ENCODE measurements at regions not wholly inside any gene's neighbourhood (a gene's known extent, or its start where the extent isn't known, plus 50 kb on each side); places are given as distances from the start of the nearest gene placed in this dataset.
"Not testable (repeated sequence)": the region's sequence is repeated elsewhere in the genome, so short reads cannot be mapped to it uniquely, and the experiment has no call there.

DNA sequence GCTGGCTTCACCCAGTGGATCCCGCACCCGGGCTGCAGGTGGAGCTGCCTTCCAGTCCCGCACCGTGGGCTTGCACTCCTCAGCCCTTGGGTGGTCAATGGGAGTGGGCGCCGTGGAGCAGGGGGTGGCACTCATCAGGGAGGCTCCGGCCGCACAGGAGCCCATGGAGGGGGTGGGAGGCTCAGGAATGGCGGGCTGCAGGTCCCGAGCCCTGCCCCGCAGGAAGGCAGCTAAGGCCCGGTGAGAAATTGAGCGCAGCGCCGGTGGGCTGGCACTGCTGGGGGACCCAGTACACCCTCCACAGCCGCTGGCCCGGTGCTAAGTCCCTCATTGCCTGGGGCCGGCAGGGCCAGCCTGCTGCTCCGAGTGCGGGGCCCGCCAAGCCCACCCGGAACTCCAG lies 209.9 kb downstream of the UTRN start:
- not testable (repeated sequence) for DNase-seq; H3K4me1 Mint-ChIP-seq; H3K27me3 Mint-ChIP-seq; ATAC-seq (replicated peaks); H3K9me3 Mint-ChIP-seq; H3K27ac Mint-ChIP-seq; H3K4me3 Mint-ChIP-seq
- H3K36me3 Mint-ChIP-seq: peaks cover 21 to 35% of the 10 kb centered on the region in 2 donors

GRCh38 chr6:144497650-144498049 lies 212.5 kb downstream of the UTRN start:
- ATAC-seq (replicated peaks): no peak
- Mint-ChIP-seq H3K36me3 (peaks cover 17 to 31% of the 10 kb centered on the region in 2 donors), H3K27me3 (no peaks in the 10 kb centered on the region), H3K4me3 (no peak overlapping the region), H3K9me3 (no peaks in the 10 kb centered on the region), H3K4me1 (peaks cover 5 to 13% of the 10 kb centered on the region in 2 donors), H3K27ac (no peak overlapping the region)
- no peak for DNase-seq

DNA sequence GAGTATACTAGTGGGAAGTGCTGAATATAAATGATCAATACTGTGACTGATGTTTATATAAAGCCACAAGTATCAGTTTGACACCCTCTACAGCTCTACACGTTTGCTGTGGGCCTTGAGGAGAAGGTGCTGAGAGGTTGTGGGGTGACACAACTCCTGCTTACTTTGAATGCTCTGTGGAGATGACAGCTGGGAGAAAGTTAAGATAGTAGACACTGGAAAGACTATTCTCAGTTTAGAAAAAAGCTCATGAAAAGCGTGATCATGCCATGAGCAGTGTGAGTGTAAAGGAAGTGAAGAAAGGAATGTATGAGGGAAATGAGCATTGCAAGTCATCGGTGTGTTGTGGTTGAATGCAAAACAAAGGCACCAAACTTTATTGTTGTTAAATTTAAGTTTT lies 215.8 kb downstream of the UTRN start:
- ATAC-seq (replicated peaks) (no peak), DNase-seq (no peak)
- peak overlapping the region; percentile 81 for H3K27ac Mint-ChIP-seq
- peaks cover 49 to 60% of the 10 kb centered on the region in 2 donors for H3K36me3 Mint-ChIP-seq
- H3K4me3 Mint-ChIP-seq: no peak overlapping the region
- no peaks in the 10 kb centered on the region for H3K27me3 Mint-ChIP-seq
- peaks cover 9 to 13% of the 10 kb centered on the region in 2 donors for H3K9me3 Mint-ChIP-seq
- H3K4me1 Mint-ChIP-seq: peaks cover 5 to 13% of the 10 kb centered on the region in 2 donors

- Mint-ChIP-seq H3K9me3 (peaks cover 13 to 15% of the 10 kb centered on the region in 2 donors), H3K4me1 (peaks cover 2 to 18% of the 10 kb centered on the region in 2 donors), H3K36me3 (peaks cover 62 to 67% of the 10 kb centered on the region in 2 donors)
- not testable (repeated sequence) for H3K27ac Mint-ChIP-seq; ATAC-seq (replicated peaks); H3K27me3 Mint-ChIP-seq; H3K4me3 Mint-ChIP-seq; DNase-seq
These were observed 220.1 kb downstream of the UTRN start for GRCh38 chr6:144505214-144505613.

GRCh38 chr6:144506051-144506450 lies 220.9 kb downstream of the UTRN start:
- Mint-ChIP-seq H3K9me3 (peaks cover 13 to 15% of the 10 kb centered on the region in 2 donors), H3K36me3 (peaks cover 62 to 64% of the 10 kb centered on the region in 2 donors), H3K4me1 (peaks cover 0 to 14% of the 10 kb centered on the region in 2 donors)
- ATAC-seq (replicated peaks); H3K4me3 Mint-ChIP-seq; DNase-seq; H3K27ac Mint-ChIP-seq; H3K27me3 Mint-ChIP-seq: not testable (repeated sequence)

- not testable (repeated sequence) for ATAC-seq (replicated peaks); DNase-seq; H3K27ac Mint-ChIP-seq; H3K4me3 Mint-ChIP-seq; H3K27me3 Mint-ChIP-seq
- Mint-ChIP-seq H3K4me1 (peaks cover 0 to 13% of the 10 kb centered on the region in 2 donors), H3K9me3 (peaks cover 13 to 15% of the 10 kb centered on the region in 2 donors), H3K36me3 (peaks cover 57 to 58% of the 10 kb centered on the region in 2 donors)
These were observed 222.7 kb downstream of the UTRN start for GRCh38 chr6:144507772-144508312.

GRCh38 chr6:144510859-144511258 lies 225.7 kb downstream of the UTRN start:
- peaks cover 26 to 29% of the 10 kb centered on the region in 2 donors for H3K36me3 Mint-ChIP-seq
- no peaks in the 10 kb centered on the region for H3K27me3 Mint-ChIP-seq
- no peak overlapping the region for H3K4me3 Mint-ChIP-seq
- peaks cover 0 to 6% of the 10 kb centered on the region in 2 donors for H3K9me3 Mint-ChIP-seq
- H3K27ac Mint-ChIP-seq: no peak overlapping the region
- no peak for ATAC-seq (replicated peaks)
- DNase-seq: no peak
- peaks cover 0 to 13% of the 10 kb centered on the region in 2 donors for H3K4me1 Mint-ChIP-seq

DNA sequence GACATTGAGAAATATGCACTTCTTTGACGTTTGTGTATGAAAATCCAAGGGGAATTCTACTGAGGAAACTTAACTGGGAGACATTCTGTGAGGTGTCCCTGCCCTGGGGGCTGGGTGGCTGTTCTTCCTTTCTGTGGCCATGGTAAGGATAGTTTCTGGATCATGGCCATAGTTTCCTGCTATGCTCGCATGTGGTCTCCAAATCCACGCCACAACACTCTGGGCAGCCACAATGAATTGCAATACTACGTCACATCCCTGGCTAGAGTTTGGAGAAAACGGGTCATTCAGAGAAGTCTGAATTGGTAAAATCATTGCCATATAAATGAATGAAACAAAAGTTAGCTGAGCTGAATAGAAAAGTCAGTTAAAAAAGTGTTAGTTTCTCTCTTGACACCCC lies 230.6 kb downstream of the UTRN start:
- H3K27ac Mint-ChIP-seq: no peak overlapping the region
- no peaks in the 10 kb centered on the region for H3K4me1 Mint-ChIP-seq
- H3K9me3 Mint-ChIP-seq: no peaks in the 10 kb centered on the region
- H3K36me3 Mint-ChIP-seq: peaks cover 0 to 3% of the 10 kb centered on the region in 2 donors
- H3K4me3 Mint-ChIP-seq: no peak overlapping the region
- no peaks in the 10 kb centered on the region for H3K27me3 Mint-ChIP-seq
- ATAC-seq (replicated peaks): no peak
- DNase-seq: no peak

GRCh38 chr6:144519426-144519825 lies 234.3 kb downstream of the UTRN start:
- H3K4me3 Mint-ChIP-seq: no peak overlapping the region
- no peaks in the 10 kb centered on the region for H3K4me1 Mint-ChIP-seq
- H3K27ac Mint-ChIP-seq: no peak overlapping the region
- ATAC-seq (replicated peaks) (no peak), DNase-seq (no peak)
- H3K27me3 Mint-ChIP-seq: no peaks in the 10 kb centered on the region
- no peaks in the 10 kb centered on the region for H3K9me3 Mint-ChIP-seq
- peaks cover 1 to 4% of the 10 kb centered on the region in 2 donors for H3K36me3 Mint-ChIP-seq

DNA sequence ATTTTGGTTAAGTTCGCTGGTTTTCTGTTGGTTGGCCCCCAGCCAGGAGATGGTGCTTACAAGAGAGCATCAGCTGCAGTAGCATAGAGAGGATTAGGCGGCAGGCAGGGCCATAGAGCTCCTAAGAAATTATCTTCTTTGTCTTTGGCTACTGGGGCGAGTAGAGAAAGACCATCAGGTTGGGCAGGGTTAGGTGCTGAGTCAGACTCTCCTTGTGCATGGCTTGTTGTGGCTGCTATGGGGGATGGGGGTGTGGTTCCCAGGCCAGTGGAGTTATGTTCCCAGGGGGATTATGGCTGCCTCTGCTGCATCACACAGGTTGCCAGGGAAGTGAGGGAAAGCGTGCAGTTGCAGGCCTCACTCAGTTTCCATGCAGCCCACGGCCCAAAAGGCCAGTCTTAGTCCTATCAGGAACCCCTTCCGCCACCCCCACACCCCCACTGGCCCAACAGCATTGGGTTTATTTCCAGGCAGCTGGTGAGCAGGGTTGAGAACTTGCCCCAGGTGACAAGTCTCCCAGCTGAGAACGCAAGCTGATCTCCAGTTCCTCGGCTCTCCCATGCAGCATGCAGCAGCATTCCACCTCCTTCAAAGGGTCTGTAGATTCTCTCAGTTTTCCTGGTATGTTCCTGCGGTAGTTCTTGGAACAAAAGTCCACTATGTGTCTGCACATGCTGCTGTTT lies 243.7 kb downstream of the UTRN start:
- H3K27ac Mint-ChIP-seq: peak overlapping the region; percentile 42
- DNase-seq: peak; percentile 3
- no peaks in the 10 kb centered on the region for H3K27me3 Mint-ChIP-seq
- no peak overlapping the region for H3K4me3 Mint-ChIP-seq
- peaks cover 0 to 2% of the 10 kb centered on the region in 2 donors for H3K9me3 Mint-ChIP-seq
- peaks cover 8 to 11% of the 10 kb centered on the region in 2 donors for H3K4me1 Mint-ChIP-seq
- peaks cover 28 to 55% of the 10 kb centered on the region in 2 donors for H3K36me3 Mint-ChIP-seq
- peak; percentile 42 to 65 for ATAC-seq (replicated peaks)

GRCh38 chr6:144530118-144530517 lies 245.0 kb downstream of the UTRN start:
- Mint-ChIP-seq H3K27me3 (no peaks in the 10 kb centered on the region), H3K36me3 (peaks cover 27 to 57% of the 10 kb centered on the region in 2 donors), H3K27ac (no peak overlapping the region), H3K4me3 (no peak overlapping the region), H3K4me1 (peaks cover 8 to 11% of the 10 kb centered on the region in 2 donors), H3K9me3 (peaks cover 0 to 2% of the 10 kb centered on the region in 2 donors)
- DNase-seq: no peak
- no peak for ATAC-seq (replicated peaks)

- DNase-seq, H3K27ac Mint-ChIP-seq: not testable (repeated sequence)
These were observed 247.1 kb downstream of the UTRN start for GRCh38 chr6:144532238-144532637.

DNA sequence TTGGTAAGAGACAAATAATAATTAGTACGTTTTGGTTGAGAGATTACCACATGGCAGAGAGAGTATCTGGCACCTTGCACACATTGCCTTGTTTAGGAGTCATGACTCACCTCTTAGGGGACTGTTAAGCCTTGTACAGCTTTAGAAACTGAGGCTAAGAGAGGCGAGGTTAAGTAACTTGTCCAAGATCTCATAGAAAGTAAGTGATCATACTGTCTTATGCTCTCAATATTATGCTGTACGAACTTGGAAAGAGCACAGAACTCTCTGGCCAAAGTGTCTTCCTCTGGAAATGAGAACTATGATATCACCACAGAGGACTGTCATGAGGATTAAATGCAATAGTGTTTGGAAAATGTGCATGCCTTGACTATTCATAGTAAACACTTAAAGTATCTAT lies 249.0 kb downstream of the UTRN start:
- H3K9me3 Mint-ChIP-seq: peaks cover 0 to 2% of the 10 kb centered on the region in 2 donors
- peaks cover 20 to 31% of the 10 kb centered on the region in 2 donors for H3K36me3 Mint-ChIP-seq
- H3K4me1 Mint-ChIP-seq: peaks cover 2% of the 10 kb centered on the region in 2 donors
- DNase-seq: no peak
- ATAC-seq (replicated peaks): no peak
- no peak overlapping the region for H3K27ac Mint-ChIP-seq
- H3K27me3 Mint-ChIP-seq: no peaks in the 10 kb centered on the region
- no peak overlapping the region for H3K4me3 Mint-ChIP-seq

More at GRCh38 chr6:144532238-144532637, 247.1 kb downstream of the UTRN start:
- H3K4me3 Mint-ChIP-seq; H3K9me3 Mint-ChIP-seq; H3K27me3 Mint-ChIP-seq; ATAC-seq (replicated peaks): not testable (repeated sequence)
- Mint-ChIP-seq H3K4me1 (peaks cover 8 to 11% of the 10 kb centered on the region in 2 donors), H3K36me3 (peaks cover 20 to 42% of the 10 kb centered on the region in 2 donors)

- peaks cover 20 to 28% of the 10 kb centered on the region in 2 donors for H3K36me3 Mint-ChIP-seq
- H3K4me1 Mint-ChIP-seq: no peaks in the 10 kb centered on the region
- H3K4me3 Mint-ChIP-seq: no peak overlapping the region
- ATAC-seq (replicated peaks) (no peak), DNase-seq (no peak)
- no peak overlapping the region for H3K27ac Mint-ChIP-seq
- H3K9me3 Mint-ChIP-seq: peaks cover 0 to 2% of the 10 kb centered on the region in 2 donors
- no peaks in the 10 kb centered on the region for H3K27me3 Mint-ChIP-seq
These were observed 250.5 kb downstream of the UTRN start for GRCh38 chr6:144535630-144536029.

GRCh38 chr6:144536079-144536478 lies 250.9 kb downstream of the UTRN start:
- peaks cover 0 to 2% of the 10 kb centered on the region in 2 donors for H3K9me3 Mint-ChIP-seq
- DNase-seq (no peak), ATAC-seq (replicated peaks) (no peak)
- H3K4me1 Mint-ChIP-seq: no peaks in the 10 kb centered on the region
- no peak overlapping the region for H3K4me3 Mint-ChIP-seq
- H3K27me3 Mint-ChIP-seq: no peaks in the 10 kb centered on the region
- H3K27ac Mint-ChIP-seq: no peak overlapping the region
- peaks cover 22 to 28% of the 10 kb centered on the region in 2 donors for H3K36me3 Mint-ChIP-seq
